SK-N-SH (cell line): ENCODE measurements at regions not wholly inside any gene's neighbourhood (a gene's known extent, or its start where the extent isn't known, plus 50 kb on each side); places are given as distances from the start of the nearest gene placed in this dataset.

ENCODE experiments used
- SMC3 ChIP-seq: IDR thresholded peaks from 2 replicates; pipeline ENCODE4 v1.6.1; 2012; ENCODE audit warnings: low read depth, low read length, improper control_type of control experiment
- TF ChIP-seq, protein P1 (sequence below): IDR thresholded peaks from 2 replicates; pipeline ENCODE4 v1.4.0; 2012; ENCODE audit warnings: low read depth, borderline replicate concordance
- TF ChIP-seq, protein P2 (sequence below): IDR thresholded peaks from 2 replicates; pipeline ENCODE4 v1.4.0; 2012; ENCODE audit warnings: low read depth, borderline replicate concordance
- TF ChIP-seq, protein P3 (sequence below): fragments of 200-600 bp; sonication (generic); IDR thresholded peaks from 2 replicates; pipeline ENCODE4 v1.6.1; 2017; ENCODE audit warnings: antibody characterized with exemption, mild to moderate bottlenecking, moderate library complexity

GRCh38 chr13:37412241-37412921, 186.2 kb downstream of the POSTN start:
- TF ChIP-seq, protein P1, sequence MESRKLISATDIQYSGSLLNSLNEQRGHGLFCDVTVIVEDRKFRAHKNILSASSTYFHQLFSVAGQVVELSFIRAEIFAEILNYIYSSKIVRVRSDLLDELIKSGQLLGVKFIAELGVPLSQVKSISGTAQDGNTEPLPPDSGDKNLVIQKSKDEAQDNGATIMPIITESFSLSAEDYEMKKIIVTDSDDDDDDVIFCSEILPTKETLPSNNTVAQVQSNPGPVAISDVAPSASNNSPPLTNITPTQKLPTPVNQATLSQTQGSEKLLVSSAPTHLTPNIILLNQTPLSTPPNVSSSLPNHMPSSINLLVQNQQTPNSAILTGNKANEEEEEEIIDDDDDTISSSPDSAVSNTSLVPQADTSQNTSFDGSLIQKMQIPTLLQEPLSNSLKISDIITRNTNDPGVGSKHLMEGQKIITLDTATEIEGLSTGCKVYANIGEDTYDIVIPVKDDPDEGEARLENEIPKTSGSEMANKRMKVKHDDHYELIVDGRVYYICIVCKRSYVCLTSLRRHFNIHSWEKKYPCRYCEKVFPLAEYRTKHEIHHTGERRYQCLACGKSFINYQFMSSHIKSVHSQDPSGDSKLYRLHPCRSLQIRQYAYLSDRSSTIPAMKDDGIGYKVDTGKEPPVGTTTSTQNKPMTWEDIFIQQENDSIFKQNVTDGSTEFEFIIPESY: no peak
- TF ChIP-seq, protein P2, sequence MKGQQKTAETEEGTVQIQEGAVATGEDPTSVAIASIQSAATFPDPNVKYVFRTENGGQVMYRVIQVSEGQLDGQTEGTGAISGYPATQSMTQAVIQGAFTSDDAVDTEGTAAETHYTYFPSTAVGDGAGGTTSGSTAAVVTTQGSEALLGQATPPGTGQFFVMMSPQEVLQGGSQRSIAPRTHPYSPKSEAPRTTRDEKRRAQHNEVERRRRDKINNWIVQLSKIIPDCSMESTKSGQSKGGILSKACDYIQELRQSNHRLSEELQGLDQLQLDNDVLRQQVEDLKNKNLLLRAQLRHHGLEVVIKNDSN: no peak
- TF ChIP-seq, protein P3, sequence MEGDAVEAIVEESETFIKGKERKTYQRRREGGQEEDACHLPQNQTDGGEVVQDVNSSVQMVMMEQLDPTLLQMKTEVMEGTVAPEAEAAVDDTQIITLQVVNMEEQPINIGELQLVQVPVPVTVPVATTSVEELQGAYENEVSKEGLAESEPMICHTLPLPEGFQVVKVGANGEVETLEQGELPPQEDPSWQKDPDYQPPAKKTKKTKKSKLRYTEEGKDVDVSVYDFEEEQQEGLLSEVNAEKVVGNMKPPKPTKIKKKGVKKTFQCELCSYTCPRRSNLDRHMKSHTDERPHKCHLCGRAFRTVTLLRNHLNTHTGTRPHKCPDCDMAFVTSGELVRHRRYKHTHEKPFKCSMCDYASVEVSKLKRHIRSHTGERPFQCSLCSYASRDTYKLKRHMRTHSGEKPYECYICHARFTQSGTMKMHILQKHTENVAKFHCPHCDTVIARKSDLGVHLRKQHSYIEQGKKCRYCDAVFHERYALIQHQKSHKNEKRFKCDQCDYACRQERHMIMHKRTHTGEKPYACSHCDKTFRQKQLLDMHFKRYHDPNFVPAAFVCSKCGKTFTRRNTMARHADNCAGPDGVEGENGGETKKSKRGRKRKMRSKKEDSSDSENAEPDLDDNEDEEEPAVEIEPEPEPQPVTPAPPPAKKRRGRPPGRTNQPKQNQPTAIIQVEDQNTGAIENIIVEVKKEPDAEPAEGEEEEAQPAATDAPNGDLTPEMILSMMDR: no peak
- no peak for TF ChIP-seq SMC3
